GM18907 (cell line): ENCODE measurements at regions not wholly inside any gene's neighbourhood (a gene's known extent, or its start where the extent isn't known, plus 50 kb on each side); places are given as distances from the start of the nearest gene placed in this dataset.

Experiments used
- ATAC-seq: cut with Tn5 transposase; IDR thresholded peaks from one replicate; pipeline ENCODE4 v1.9.1; 2021; ENCODE audit warnings: mild to moderate bottlenecking, moderate library complexity; ENCODE audit not compliant: unreplicated experiment

GRCh38 chr3:150220799-150221198 is 187.3 kb upstream of the TSC22D2 start:
- ATAC-seq = no peak

- ATAC-seq = no peak
These were observed 188.1 kb upstream of the TSC22D2 start for GRCh38 chr3:150220041-150220440.

DNA sequence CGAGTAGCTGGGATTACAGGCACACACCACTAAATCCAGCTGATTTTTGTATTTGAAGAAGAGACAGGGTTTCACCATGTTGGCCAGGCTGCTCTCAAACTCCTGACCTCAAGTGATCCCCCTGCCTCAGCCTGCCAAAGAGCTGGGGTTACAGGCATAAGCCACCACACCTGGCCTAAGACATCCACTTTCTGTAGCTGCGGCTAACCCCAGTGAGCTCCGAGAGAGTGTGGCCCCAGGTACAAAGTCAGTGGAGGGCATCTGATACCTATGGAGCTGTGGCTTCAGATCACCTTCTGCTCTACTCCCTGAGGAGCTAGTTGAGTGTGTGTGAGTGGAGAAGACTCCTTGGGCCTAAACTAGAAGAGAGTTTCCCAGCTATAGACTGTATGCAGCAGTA is 189.3 kb upstream of the TSC22D2 start:
- ATAC-seq = no peak

GRCh38 chr3:150218236-150218635 is 189.9 kb upstream of the TSC22D2 start:
- ATAC-seq = no peak

DNA sequence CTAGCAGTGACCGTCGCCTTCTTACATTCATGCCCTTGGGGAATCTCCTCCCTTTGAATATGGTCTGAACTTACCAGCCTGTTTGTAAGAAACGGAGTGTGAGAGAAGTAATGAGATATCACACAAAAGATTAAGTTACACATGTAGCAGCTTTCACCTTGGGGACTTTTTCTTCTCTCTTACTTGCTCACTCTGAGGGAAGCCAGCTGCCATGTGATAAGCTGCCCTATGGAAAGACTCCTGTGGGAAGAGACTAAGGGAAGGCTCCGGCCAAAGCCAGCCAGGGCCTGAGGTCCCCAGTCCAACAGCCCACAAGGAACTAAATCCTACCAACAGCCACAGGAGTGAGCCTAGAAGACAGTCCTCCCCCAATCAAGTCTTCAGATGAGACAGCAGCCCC is 190.4 kb upstream of the TSC22D2 start:
- ATAC-seq = no peak

- ATAC-seq = no peak
These were observed 191.1 kb upstream of the TSC22D2 start for GRCh38 chr3:150216866-150217600.

GRCh38 chr3:150216041-150216811 is 191.9 kb upstream of the TSC22D2 start:
- ATAC-seq = no peak

DNA sequence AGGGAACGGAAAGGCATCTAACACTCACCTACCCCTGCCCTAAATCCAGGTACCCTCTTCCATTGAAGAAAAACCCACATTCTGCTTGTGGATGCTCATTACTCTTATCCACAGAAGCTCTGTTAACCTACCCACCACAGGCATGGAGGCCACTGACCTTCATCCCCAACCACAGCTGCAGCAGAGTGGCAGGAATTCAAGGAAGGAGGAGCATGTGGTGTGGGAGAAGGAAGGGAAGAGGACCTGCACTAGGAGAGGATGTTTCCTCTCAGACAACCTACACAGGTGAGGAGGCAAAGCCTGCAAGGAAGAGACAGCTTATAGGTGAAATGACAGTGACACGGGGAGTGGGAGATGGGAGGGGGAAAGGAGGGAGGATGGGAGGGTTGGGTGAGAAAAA is 192.5 kb upstream of the TSC22D2 start:
- no peak for ATAC-seq

- no peak for ATAC-seq
These were observed 194.5 kb upstream of the TSC22D2 start for GRCh38 chr3:150213577-150213976.

GRCh38 chr3:150210461-150211110 is 197.5 kb upstream of the TSC22D2 start:
- ATAC-seq = no peak

GRCh38 chr3:150203273-150203672 is 204.8 kb upstream of the TSC22D2 start:
- no peak for ATAC-seq

DNA sequence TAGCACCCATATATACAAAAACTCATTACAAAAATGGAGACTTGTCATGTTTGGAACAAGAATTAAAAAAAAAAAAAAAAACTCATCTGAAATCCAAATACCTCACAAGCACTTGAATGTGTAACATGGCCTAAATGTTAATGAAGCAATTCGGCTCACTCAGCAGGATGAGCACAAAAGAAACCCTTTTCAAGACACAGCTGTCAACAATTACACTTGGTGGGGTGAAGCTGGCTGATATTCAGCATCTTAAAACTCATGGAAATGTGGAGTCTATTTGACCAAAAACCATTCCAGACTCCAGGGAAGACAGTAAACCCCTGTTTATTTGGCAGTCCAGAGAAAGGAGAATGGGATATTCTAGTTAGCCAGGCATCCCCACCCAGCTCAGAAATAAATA is 205.4 kb upstream of the TSC22D2 start:
- no peak for ATAC-seq

- ATAC-seq = no peak
These were observed 213.1 kb upstream of the TSC22D2 start for GRCh38 chr3:150194957-150195356.

GRCh38 chr3:150194513-150194912 is 213.6 kb upstream of the TSC22D2 start:
- ATAC-seq = no peak

DNA sequence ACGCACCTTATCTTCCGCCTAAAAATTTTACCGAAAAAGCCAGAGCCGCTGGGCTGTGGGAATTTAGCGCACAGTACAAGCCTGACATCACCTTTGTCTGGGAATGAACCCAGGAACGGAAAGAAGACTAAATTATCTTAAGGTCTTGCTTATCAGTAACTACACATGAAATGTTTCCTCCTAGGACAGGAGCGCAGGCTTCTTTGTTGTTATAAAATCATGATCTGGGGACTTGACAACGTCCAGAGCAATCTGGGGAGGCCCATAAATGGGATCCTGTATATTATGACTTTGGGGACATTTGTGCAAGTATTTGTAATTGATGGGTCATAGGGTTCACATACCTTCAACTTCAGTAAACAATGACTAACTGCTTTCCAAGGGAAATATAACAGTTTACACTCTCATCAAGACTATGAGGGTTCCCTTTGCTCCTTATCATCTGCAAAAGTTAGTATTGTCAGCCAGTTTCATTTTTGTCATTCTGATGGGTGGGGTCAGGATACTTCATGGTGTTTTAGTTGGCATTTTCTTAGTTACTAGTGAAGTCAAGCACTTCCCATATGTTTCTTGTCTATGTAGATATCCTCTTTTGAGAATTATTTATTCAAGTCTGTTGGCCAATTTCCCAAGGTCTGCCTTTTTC is 213.9 kb upstream of the PFN2 start:
- ATAC-seq = no peak

- peak; percentile 82 for ATAC-seq
These were observed 213.2 kb upstream of the PFN2 start for GRCh38 chr3:150183678-150184425.

- ATAC-seq = no peak
These were observed 209.6 kb upstream of the PFN2 start for GRCh38 chr3:150180334-150180733.

GRCh38 chr3:150179330-150179729 is 208.6 kb upstream of the PFN2 start:
- no peak for ATAC-seq

- no peak for ATAC-seq
These were observed 207.1 kb upstream of the PFN2 start for GRCh38 chr3:150177673-150178381.

DNA sequence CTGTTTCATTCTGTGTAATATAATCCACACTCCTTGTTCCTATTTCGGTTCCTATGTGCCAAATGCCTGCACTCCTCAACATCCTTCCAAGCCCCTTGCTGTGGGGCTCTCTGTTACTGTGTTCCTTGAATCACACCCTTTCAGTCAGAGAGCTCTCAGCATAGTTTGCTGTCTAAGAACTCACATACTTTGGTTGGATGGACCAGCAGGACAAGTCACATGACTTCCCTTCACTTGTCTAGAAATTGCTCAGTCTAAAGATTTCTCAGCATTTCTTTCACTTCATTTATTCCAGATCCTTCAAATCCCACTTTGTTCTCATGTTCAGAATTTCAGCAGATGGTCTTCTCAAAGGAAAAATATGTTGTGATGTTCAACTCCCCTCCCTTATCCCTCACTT is 203.5 kb upstream of the PFN2 start:
- ATAC-seq = no peak
